Stimulated activated CD8-positive, alpha-beta memory T cell treated with anti-CD3 and anti-CD28 coated beads, Interleukin-2, amount 100 ng/mL, for 1 hour (primary cell): ENCODE measurements at regions not wholly inside any gene's neighbourhood (a gene's known extent, or its start where the extent isn't known, plus 50 kb on each side); places are given as distances from the start of the nearest gene placed in this dataset.
"Not testable (repeated sequence)": the region's sequence is repeated elsewhere in the genome, so short reads cannot be mapped to it uniquely, and the experiment has no call there.

Experiments used
- DNase-seq, 2 donors: peaks; one replicate each; pipeline ENCODE4 v3.0.0-alpha.2; 2020; ENCODE audit warnings: low read depth in 2 of 2

DNA sequence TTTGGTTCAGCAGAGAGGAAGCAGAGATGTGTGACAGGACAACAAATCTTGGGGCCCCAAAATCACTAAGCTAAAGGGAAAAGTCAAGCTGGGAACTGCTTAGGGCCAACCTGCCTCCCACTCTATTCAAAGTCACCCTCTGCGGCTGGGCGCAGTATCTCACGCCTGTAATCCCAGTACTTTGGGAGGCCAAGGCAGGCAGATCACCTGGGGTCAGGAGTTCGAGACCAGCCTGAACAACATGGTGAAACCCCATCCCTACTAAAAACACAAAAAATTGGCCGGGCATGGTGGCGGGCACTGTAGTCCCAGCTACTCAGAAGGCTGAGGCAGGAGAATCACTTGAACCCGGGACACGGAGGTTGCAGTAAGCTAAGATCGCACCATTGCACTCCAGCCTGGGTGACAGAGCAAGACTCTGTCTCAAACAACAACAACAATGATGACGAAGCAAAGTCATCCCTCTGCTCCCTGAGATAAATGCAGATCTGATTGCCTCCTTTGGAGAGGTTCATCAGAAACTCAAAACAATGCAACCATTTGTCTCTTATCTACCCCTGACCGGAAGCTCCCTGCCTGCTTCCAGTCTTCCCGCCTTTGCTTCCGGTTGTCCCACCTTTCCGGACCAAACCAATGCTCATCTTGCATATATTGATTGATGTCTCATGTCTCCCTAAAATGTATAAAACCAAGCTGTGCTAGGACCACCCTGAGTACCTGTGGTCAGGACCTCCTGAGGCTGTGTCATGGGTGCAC lies 136.4 kb upstream of the AFDN start:
- not testable (repeated sequence) for DNase-seq

DNA sequence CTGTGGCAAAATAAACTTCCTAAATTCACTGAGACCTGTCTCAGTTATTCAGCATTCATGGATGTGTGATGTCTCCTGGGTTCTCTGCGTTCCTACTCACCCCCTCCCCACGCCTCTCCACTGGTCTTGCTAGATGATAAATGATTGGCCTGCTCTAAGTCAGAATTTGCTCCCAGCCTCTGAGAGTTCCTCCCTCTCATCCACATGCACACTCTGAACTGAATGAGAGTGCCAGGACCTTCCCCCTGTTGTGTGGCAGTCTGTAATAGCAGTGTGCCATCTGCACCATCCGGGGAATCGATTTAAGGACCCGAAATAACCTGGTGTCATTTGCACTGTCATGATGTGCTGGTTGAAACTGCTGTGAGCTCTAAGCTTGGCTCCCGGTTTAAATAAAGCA lies 135.8 kb upstream of the AFDN start:
- no peak for DNase-seq

DNA sequence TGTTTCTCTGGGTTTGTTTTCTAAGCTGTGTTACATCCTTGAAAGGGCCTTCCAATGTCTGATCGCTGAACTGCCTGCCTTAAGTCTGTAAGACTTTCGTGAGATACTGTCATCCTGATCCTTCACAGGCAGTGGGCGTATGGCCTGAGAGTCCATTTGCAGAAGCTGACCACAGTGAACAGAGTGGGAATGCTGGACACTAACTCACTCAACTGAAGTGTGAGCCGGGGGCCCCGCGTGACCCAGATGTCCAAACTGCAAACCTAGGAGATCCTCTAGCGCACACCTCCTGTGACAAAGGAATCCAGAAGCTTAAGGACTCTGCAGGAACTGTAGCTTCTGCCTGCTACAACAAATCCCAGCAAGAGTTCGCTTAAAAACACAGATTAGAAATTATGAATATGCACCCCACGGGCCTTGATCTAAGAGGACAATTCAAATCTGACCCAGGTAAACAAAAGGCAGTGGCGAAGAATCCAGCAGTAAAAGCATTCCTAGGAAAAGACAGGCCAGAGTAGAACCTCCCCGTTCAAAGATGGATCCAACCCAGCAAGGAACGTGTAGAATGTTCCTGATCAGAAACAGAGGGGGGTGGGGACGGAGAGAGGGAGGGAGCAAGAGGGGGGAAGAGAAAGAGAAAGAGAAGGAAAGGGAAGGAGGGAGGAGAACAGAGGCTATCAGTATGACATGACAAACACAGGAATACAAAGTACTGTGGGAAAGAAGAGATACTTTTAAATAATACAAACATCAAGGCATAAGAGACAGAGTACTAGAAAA lies 135.0 kb upstream of the AFDN start:
- no peak for DNase-seq

DNA sequence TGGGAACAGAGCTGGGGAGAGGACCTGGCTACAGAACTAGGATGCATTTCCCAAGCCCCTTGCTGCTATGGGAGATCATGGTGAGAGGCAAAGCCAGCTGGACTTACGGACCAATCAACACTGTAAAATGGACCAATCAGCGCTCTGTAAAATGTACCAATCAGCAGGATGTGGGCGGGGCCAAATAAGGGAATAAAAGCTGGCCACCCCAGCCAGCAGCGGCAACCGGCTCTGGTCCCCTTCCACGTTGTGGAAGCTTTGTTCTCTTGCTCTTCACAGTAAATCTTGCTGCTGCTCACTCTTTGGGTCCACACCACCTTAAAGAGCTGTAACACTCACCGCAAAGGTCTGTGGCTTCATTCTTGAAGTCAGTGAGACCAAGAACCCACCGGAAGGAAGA lies 133.2 kb upstream of the AFDN start:
- DNase-seq = not testable (repeated sequence)

DNA sequence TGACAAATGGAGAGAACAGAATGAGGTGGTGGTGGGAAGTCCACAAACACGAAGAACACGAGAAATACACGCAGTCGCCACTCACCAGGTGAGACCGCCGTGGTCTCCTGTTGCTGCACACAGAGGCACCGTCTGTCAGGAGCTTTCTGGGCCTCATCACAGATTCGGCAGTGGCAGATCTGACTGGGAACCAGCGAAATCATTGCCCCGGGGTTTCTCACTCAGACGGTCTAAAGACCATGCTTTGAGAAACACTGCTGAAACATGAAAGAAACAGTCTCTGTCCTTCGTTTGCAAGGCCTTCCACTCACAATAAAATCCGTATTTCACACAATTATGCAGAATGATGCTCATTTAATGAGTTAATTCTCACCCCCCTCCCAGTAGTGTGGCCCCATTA lies 130.9 kb upstream of the AFDN start:
- DNase-seq = no peak

DNA sequence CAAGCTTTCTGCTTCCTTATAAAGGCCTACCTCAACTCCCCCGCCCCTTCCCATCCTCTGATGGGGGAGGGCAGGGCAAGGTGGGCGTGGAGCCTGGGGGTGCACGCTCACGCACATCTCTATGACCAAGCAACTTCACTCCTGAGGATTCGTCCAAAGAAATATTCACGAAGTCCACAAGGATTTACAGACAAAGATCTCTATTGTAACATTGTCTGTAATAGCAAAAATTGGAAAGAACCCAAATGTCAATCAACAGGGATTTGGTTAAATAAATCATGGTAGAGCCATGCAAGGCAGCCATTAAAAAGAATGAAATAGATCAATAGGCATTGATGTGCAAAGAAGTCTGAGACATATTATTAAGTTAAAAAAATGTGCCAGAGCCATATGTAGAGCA lies 130.4 kb upstream of the AFDN start:
- no peak for DNase-seq

DNA sequence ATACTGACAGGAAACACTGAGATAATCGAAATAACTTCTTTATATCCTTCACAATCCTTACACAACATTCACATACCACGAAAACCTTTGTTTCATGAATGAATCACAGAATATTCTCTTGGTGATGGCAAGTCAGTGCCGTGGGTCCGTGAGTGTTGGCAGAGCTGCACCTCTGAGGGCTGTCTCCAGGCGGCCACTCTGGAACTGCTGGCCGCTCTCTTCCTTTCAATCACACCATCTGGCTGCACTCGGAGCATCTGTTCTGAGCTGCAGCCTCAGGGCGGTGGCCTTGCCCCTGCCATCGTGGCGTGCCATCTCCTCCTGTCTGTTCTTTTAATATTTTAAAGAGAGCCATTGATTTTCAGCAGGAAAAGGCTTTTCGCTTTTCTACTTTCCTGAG lies 129.4 kb upstream of the AFDN start:
- no peak for DNase-seq

DNA sequence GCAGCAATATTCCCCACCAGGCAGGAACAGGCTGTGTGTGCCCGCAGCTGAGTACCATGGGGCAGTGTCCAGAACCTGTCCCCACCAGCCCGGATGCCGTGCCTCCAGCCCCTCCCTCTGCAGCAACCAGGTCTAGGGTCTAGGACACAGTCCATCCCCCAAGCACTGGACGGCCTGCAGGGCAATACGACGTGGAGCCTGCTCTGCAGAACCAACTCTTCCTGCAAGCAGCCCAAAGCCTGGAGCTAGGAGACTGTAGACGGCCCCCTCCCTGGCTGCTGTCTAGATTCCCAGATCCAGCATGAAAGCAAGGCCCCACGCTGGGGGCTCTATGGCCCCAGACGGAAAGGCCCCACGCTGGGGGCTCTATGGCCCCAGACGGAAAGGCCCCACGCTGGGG lies 128.2 kb upstream of the AFDN start:
- no peak for DNase-seq

DNA sequence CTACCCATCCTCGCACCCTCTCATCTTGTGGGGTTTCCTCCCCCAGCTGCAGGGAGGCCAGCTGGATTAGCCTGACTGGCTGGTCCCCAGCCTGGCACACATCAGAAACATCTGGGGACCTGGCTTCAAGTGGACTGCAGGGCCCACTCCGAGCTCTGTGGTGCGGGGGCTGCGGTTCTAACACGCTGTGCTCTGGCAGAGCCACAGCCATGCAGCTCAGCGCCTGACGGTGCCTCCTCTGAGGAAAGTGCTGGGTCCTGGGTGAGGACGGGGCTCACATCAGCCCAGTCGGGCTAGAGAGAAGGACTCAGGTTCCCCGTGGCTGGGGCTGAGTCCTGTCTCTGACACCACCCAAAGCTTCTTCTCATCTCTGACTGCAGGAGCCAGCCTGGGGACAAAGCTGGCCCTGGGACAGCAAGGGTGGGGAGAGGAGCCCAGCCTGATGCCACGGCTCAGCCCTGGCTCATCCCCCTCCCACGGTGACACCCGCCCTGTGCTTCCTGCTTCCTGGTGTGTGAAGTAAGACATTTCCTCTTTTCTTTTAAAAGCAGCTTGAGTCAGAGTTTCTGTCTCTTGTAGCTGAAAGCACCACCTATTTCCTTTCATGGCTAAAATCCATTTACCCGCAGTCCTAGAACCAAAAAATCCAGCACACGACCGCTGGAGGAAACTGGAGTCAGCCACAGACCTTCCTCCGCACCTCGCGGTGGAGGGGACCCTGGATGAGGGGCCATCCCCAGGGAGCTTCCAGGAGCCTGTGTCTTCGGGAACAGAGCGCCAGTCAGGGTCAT lies 127.4 kb upstream of the AFDN start:
- peak in 1 of 2 donors; percentile 16 for DNase-seq

DNA sequence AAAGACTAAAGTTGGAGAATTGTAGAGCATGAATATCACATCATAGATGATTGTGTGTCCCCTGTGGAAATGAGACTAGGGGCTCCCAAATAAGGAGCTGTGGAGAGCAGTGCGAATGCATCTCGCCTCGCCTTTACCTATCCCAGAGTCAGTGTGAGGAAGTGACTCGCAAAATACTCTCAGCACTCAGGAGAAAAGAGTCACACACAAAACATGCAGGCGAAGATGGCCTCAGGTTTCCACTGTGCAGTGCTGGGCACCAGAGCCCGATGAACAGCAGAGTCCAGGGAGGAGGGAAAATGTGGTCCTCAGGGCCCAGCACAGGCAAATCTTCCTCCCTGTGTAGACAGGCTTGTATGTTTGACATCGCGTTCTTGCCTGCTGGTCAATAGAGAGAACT lies 126.5 kb upstream of the AFDN start:
- no peak for DNase-seq

DNA sequence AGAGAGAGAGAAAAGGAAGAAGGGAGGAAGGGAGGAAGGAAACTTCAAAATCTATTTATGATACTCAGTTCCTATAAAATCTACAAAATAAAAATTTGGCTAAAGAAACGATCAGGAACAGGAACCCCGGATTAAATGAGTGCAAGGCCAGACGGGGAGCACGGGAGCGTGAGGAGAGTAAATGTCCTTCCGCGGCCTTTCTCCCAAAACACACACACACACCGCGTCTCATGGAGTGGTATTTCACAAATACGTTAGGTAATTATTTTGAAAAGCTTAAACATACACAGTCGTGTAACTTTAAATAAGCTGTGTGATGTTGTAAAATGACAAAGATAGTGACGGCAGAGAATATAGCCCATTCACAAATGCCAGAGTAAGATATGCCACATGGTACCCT lies 125.7 kb upstream of the AFDN start:
- DNase-seq = no peak

DNA sequence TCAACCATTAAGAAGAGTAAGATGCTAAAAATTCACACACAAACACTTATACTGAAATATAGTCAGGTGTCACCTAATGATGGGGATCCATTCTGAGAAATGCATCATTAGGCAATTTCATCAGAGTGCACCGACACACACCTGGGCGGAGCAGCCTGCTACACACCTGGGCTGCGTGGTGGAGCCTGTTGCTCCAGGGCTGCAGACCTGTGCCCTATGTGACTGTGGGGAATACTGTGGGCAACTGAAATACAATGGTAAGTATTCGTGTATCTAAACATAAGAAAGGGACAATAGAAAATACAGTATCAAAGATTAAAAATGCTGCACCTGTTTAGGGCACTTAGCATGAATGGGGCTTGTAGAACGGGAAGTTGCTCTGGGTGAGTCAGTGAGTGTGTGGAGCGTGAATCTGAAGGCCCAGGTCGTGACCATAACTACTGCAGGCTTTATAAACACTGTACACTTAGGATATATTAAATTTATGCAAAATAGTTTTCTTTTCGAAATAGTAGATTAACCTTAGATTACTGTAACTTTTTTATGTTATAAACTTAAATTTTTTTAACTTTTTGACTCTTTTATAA lies 124.4 kb upstream of the AFDN start:
- no peak for DNase-seq

DNA sequence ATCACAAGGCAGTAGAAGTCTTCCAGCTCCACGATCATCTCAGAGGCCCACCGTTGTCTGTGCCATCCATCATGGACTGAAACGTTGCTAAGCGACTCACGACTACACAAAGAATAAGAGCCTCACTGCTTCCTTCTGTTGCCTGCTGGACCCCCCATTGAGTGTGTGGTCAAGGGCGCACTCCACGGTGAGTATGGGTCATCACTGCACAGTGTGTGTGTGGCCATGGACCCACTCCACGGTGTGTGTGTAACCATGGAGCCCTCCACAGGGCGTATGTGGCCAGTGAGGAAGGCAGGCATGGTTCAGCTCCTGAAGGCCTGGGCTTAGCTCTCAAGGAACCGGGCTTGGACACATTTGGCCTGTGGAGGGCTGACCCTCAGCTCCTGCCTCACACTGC lies 123.4 kb upstream of the AFDN start:
- DNase-seq = no peak

DNA sequence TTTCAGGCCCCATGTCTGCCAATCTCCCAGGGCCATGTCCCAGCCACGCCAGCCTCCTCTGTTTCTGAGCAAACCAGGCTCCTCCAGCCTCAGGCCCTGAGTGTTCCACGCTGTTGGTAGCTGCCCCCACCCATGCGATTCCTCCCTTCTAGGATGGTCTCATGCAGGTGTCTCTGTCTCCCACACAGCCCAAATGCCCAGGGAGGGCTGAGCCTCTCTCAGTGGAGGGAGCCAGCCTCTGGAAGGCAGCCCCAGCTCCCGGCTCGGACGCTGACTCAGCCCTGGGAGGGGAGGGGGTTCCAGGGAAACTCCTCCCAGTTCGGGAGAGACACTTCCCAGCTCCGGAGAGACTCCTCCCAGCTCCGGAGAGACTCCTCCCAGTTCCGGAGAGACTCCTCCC lies 122.9 kb upstream of the AFDN start:
- DNase-seq = no peak

DNA sequence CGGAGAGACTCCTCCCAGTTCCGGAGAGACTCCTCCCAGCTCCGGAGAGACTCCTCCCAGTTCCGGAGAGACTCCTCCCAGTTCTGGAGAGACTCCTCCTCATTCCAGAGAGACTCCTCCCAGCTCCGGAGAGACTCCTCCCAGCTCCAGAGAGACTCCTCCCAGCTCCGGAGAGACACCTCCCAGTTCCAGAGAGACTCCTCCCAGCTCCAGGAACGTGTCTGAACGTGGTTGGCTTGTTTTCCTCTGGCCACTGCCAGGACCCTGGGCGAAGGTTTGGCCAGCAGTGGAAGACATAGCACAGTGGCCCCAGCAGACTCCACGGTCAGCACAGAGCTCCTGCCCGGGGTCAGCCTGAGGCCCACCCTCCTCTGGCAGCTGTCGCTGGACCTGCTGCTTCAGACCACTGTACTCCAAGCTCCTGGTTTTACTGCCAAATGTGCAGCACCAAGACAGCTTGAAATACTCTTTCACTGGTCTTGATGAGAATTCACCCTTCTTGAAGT lies 122.3 kb upstream of the AFDN start:
- DNase-seq = no peak

DNA sequence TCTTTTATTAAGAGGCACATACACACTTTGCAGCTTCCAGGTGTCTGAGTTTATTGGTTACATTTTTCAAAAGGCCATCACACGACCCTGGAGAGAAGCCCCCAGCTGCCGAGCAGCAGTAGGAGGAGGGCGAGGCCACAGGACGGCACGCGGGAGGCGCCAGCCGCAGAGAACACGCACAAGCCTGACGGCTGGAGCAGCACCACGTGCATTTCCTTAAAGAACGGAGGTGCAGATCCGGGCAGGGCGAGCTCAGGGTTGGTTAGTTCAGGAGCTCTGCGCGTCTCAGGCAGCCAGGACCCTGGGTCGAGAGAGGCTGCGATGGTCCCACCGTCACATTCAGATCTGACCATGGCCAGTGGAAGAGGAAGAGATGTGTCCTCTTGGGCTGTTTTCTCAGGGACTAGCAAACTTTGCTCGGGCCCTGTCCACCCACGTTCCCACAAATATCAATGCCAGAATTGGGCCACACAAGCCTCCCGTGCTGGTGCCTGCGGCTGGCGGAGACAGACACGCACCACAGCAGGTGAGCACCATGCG lies 121.4 kb upstream of the AFDN start:
- DNase-seq = no peak

DNA sequence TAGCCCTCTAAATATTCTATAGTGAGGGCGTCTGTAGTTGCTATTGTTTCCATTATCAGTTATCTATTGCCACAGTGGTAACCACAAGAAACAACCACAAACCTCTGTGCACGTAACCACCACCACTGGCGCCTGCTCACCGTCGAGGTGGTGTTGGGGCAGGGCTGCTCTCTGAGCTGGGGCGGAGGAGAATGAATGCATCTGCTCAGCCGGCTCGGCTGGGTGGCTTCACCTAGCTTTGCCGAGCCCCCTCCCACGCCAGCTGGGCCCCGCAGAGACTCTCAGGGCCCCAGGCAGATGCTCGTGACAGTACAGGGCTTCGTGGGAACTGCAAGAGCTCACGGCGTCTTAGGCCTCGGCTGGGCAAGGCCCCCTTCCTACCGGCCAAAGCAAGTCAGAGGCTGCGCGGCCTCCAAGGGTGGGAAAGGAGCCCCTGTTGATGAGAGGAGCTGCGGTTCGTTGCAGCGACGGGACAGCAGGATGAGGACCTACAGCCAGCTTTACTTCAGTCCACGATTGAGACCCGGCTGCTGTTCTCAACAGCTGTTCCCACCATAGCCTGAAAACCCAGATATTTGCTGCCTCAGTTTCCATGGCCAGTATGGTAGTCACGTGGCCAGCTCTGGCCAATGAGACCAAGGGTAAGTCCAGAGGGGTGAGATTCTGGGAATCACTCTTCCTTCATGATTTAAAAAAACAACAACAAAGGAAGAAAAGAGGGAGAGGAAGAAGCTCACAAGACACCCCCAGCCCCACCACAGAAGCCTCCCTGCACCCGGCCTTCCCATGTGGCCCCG lies 120.2 kb upstream of the AFDN start:
- peak in 1 of 2 donors; percentile 33 for DNase-seq

DNA sequence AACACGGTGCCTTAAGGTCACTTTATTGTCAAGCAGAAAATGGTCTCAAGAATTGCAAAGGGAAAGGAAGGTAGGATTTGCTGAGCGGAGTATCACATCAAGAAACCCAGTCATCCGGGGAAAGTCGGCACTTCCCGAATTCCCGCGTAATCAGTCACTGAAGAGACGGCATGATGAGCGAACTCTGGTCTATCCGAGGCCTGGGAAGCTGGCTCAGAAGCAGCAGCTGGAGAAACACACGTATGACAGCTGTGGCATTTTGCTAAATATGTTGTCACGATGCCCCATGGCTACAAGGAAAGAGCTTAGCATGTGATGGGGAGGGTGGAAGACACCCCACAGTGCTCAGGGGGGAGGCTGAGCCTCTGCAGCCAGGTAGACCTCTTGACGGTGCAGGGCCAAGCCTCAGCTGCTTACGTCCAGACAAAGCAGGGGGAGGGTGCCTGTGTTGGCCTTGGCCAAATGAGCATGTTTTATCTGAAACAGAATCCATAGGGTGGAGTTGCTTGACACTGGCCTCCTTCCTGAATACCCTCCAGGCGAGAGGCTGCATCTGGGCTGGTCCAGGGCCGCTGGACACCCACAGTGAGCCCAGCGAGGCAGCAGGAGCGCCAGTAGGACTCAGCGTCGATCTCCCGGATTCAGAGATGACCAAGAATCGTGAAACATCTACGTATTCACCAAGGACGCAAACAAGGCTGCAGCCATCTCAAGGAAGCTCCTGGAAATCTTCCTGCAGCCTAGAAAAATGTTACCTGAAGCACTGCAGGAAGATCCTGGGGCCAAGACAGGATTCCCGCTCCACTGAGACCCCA lies 118.8 kb upstream of the AFDN start:
- DNase-seq = no peak

DNA sequence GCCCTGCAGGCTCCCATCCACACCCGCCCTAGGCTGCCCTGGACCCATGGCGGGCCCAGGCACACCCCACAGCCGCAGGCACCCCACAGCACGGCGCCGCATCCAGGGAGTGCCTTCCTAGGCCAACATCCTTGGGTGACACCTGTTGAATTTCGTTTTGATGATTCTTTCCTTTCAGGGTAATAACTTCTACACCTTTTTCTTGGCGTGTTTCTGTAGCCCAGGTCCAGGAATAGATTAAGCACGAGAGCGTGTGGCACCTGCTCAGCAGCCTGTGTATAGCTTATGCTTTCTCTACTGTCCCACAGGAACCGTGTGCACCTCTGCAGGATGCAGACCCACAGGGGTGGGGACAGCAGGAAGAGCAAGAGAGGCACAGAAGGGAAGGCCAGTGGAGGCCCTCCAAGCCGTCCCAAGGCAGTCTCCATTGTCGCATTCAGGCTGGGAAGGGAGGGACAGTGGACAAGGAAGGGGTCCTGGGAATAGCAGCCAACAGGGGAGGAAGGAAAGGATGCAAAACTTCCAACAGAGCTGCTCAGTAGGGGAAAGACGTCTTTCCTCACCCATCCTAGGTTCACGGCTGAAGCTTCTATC lies 118.1 kb upstream of the AFDN start:
- DNase-seq = no peak

DNA sequence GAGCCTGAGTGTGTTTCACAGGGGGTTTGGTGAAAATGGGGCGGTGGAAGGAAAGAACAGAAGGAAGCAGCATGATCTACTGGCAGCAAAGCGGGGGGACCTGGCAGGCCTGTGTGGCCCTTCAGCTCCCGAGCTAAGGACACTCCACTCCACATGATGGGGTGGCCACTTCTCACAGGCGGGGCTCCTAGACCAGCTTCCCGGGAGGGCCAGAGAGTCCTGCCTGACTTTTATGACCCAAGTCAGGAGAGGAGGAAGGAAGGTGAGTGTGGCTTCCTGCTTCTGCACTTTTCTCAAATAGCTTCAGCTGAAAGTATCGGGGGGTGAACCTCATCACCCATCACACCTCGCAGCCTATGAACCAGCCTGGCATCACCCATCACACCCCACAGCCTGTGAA lies 117.5 kb upstream of the AFDN start:
- no peak for DNase-seq
